ENCODE measurements at regions not wholly inside any gene's neighbourhood (a gene's known extent, or its start where the extent isn't known, plus 50 kb on each side); places are given as distances from the start of the nearest gene placed in this dataset.
A peak's percentile ranks its signal among the peaks of the same experiment; 100 is the strongest.

GRCh38 chr13:55792544-55793193, 1348.0 kb upstream of the PRR20A start:
- H3K9me3 ChIP-seq (ENCODE audit: low read depth), result no peaks in the 10 kb centered on the region
- H4K20me1 ChIP-seq (ENCODE audit: insufficient read depth, poor library complexity, severe bottlenecking), result no peaks in the 10 kb centered on the region
- no peaks in the 10 kb centered on the region for H3K79me2 ChIP-seq
- no peak for DNase-seq (ENCODE audit: low spot score)
- no peak overlapping the region for H3K4me3 ChIP-seq
- no peaks in the 10 kb centered on the region for H3K9me2 ChIP-seq (replicated peaks; ENCODE audit: insufficient read depth)
- H2AFZ ChIP-seq, result no peak overlapping the region
- H3K27me3 ChIP-seq, result no peaks in the 10 kb centered on the region
- TF ChIP-seq EZH2phosphoT487 (IDR thresholded peaks at IDR 0.05; ENCODE audit: low read depth, severe bottlenecking, unreplicated experiment), result no peak
- TF ChIP-seq EZH2 (IDR thresholded peaks at IDR 0.05; ENCODE audit: borderline replicate concordance), result no peak
- no peak for TF ChIP-seq CTCF (IDR thresholded peaks at IDR 0.05; ENCODE audit: poor library complexity)
- 84% methylated on average over 3 of the region's 3 CpGs for WGBS (ENCODE audit: low lambda C conversion rate, missing lambda C conversion rate)
- no peaks in the 10 kb centered on the region for H3K4me1 ChIP-seq (ENCODE audit: insufficient read depth)
- H3K4me2 ChIP-seq, result no peak overlapping the region
- no peak overlapping the region for H3K27ac ChIP-seq
- no peaks in the 10 kb centered on the region for H3K36me3 ChIP-seq (replicated peaks; ENCODE audit: insufficient read depth, low read depth)

GRCh38 chr13:55815458-55816033, 1325.2 kb upstream of the PRR20A start:
- no peaks in the 10 kb centered on the region for H3K9me3 ChIP-seq (ENCODE audit: low read depth)
- H3K27me3 ChIP-seq, result no peaks in the 10 kb centered on the region
- DNase-seq (ENCODE audit: low spot score), result peak; percentile 3
- TF ChIP-seq EZH2 (IDR thresholded peaks at IDR 0.05; ENCODE audit: borderline replicate concordance), result no peak
- TF ChIP-seq EZH2phosphoT487 (IDR thresholded peaks at IDR 0.05; ENCODE audit: low read depth, severe bottlenecking, unreplicated experiment), result no peak
- TF ChIP-seq CTCF (IDR thresholded peaks at IDR 0.05; ENCODE audit: poor library complexity), result no peak
- H3K4me3 ChIP-seq, result no peak overlapping the region
- no peak overlapping the region for H3K4me2 ChIP-seq
- no peak overlapping the region for H2AFZ ChIP-seq
- no peaks in the 10 kb centered on the region for H3K79me2 ChIP-seq
- no peaks in the 10 kb centered on the region for H3K9me2 ChIP-seq (replicated peaks; ENCODE audit: insufficient read depth)
- H4K20me1 ChIP-seq (ENCODE audit: insufficient read depth, poor library complexity, severe bottlenecking), result no peaks in the 10 kb centered on the region
- peak overlapping the region; percentile 7 for H3K27ac ChIP-seq
- WGBS (ENCODE audit: low lambda C conversion rate, missing lambda C conversion rate), result 78% methylated on average over 7 of the region's 7 CpGs
- no peaks in the 10 kb centered on the region for H3K36me3 ChIP-seq (replicated peaks; ENCODE audit: insufficient read depth, low read depth)
- no peaks in the 10 kb centered on the region for H3K4me1 ChIP-seq (ENCODE audit: insufficient read depth)

- WGBS (ENCODE audit: low lambda C conversion rate, missing lambda C conversion rate), result 73% methylated on average over 1 of the region's 1 CpG
- H3K36me3 ChIP-seq (replicated peaks; ENCODE audit: insufficient read depth, low read depth), result no peaks in the 10 kb centered on the region
- peak overlapping the region; percentile 18 for H3K4me2 ChIP-seq
- H3K27me3 ChIP-seq, result no peaks in the 10 kb centered on the region
- no peak overlapping the region for H2AFZ ChIP-seq
- no peaks in the 10 kb centered on the region for H3K9me3 ChIP-seq (ENCODE audit: low read depth)
- H3K9me2 ChIP-seq (replicated peaks; ENCODE audit: insufficient read depth), result no peaks in the 10 kb centered on the region
- no peaks in the 10 kb centered on the region for H4K20me1 ChIP-seq (ENCODE audit: insufficient read depth, poor library complexity, severe bottlenecking)
- no peak for TF ChIP-seq CTCF (IDR thresholded peaks at IDR 0.05; ENCODE audit: poor library complexity)
- no peak for TF ChIP-seq EZH2phosphoT487 (IDR thresholded peaks at IDR 0.05; ENCODE audit: low read depth, severe bottlenecking, unreplicated experiment)
- no peak for TF ChIP-seq EZH2 (IDR thresholded peaks at IDR 0.05; ENCODE audit: borderline replicate concordance)
- H3K27ac ChIP-seq, result no peak overlapping the region
- no peaks in the 10 kb centered on the region for H3K79me2 ChIP-seq
- DNase-seq (ENCODE audit: low spot score), result no peak
- no peak overlapping the region for H3K4me3 ChIP-seq
- H3K4me1 ChIP-seq (ENCODE audit: insufficient read depth), result no peaks in the 10 kb centered on the region
Observed at GRCh38 chr13:55816976-55817601, 1323.6 kb upstream of the PRR20A start.

All from hepatocyte (in vitro differentiated cells).